ENCODE measurements at regions not wholly inside any gene's neighbourhood (a gene's known extent, or its start where the extent isn't known, plus 50 kb on each side); places are given as distances from the start of the nearest gene placed in this dataset.

DNA sequence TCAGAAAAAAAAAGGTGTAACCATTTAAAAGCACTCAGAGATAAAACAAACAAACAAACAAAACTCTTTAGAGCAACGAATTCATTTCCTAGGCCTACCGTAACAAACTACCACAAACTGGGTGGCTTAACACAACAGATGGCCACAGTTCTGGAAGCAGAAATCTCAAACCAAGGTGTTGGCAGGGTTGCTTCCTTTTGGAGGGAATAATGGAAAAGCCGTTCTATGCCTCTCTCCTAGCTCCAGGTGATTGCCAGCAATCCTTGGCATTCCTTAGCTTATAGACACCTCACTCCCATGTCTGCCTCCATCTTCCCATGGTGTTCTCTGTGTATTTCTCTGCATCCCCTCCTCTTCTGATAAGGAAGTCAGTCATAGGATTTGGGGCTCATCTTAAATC, 200.4 kb downstream of the RAB38 start:
- Histone ChIP-seq H3K36me3 (no peaks in the 10 kb centered on the region), H3K27ac (no peak overlapping the region), H3K9me3 (no peaks in the 10 kb centered on the region), H3K27me3 (no peaks in the 10 kb centered on the region), H3K4me1 (no peaks in the 10 kb centered on the region), H3K4me3 (no peak overlapping the region)
- intact Hi-C loops (cut with DNase I), result no loop called here
- TF ChIP-seq POLR2A (IDR thresholded peaks at IDR 0.05), result no peak
- TF ChIP-seq, protein P1, sequence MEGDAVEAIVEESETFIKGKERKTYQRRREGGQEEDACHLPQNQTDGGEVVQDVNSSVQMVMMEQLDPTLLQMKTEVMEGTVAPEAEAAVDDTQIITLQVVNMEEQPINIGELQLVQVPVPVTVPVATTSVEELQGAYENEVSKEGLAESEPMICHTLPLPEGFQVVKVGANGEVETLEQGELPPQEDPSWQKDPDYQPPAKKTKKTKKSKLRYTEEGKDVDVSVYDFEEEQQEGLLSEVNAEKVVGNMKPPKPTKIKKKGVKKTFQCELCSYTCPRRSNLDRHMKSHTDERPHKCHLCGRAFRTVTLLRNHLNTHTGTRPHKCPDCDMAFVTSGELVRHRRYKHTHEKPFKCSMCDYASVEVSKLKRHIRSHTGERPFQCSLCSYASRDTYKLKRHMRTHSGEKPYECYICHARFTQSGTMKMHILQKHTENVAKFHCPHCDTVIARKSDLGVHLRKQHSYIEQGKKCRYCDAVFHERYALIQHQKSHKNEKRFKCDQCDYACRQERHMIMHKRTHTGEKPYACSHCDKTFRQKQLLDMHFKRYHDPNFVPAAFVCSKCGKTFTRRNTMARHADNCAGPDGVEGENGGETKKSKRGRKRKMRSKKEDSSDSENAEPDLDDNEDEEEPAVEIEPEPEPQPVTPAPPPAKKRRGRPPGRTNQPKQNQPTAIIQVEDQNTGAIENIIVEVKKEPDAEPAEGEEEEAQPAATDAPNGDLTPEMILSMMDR (IDR thresholded peaks at IDR 0.05), result no peak
- no peak for TF ChIP-seq POLR2AphosphoS5 (IDR thresholded peaks at IDR 0.05; ENCODE audit: insufficient read depth in 1 of 2, low read depth in 1 of 2)
- no peak for DNase-seq (ENCODE audit: extremely low spot score in 2 of 2)

DNA sequence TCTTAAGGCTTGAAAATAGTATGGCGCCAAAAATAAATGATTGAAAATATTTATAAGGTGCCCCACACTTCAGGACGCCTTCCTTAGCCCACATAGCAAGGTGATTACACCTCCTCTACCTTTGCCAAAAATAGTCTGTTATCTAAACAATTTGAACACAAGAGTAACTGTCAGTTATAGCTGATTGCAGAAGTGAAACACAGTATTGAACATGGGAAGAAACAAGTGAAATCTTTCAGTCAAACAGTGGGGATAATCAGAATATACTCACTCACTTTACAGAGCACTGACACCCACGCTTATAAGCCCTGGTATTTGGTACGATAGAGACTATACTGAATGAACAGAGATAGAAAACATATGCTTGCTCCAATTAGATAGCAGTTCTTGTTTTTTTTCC, 203.1 kb downstream of the RAB38 start:
- H3K36me3 ChIP-seq, result no peaks in the 10 kb centered on the region
- H3K4me3 ChIP-seq, result no peak overlapping the region
- no peak for TF ChIP-seq POLR2AphosphoS5 (IDR thresholded peaks at IDR 0.05; ENCODE audit: insufficient read depth in 1 of 2, low read depth in 1 of 2)
- TF ChIP-seq, protein P1 (IDR thresholded peaks at IDR 0.05), result no peak
- H3K27ac ChIP-seq, result no peak overlapping the region
- H3K4me1 ChIP-seq, result no peaks in the 10 kb centered on the region
- no peaks in the 10 kb centered on the region for H3K27me3 ChIP-seq
- intact Hi-C loops (cut with DNase I), result no loop called here
- DNase-seq (ENCODE audit: extremely low spot score in 2 of 2), result no peak
- H3K9me3 ChIP-seq, result no peaks in the 10 kb centered on the region

DNA sequence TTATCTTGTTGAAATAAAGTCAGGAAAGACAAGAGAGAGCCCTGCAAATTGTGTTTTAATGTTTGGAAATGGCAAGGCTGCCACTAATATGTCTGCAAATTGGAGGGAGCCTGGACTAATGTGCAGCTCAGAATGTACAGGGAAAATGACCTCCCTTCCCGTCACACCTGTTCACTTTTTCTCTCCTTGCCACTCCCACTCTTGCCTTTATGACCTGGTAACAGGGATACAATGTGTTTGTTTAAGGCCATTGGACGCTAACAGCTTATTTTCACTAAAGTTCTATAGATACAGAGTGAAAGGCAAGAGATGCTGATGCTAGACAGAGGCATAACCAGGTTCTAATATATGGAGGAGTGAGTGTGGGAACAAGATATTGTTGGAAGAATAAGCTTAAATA, 203.9 kb downstream of the RAB38 start:
- Histone ChIP-seq H3K27me3 (no peaks in the 10 kb centered on the region), H3K9me3 (no peaks in the 10 kb centered on the region), H3K36me3 (no peaks in the 10 kb centered on the region), H3K27ac (no peak overlapping the region), H3K4me3 (no peak overlapping the region), H3K4me1 (no peaks in the 10 kb centered on the region)
- TF ChIP-seq, protein P1 (IDR thresholded peaks at IDR 0.05), result no peak
- TF ChIP-seq POLR2AphosphoS5 (IDR thresholded peaks at IDR 0.05; ENCODE audit: insufficient read depth in 1 of 2, low read depth in 1 of 2) (no peak), POLR2A (IDR thresholded peaks at IDR 0.05) (no peak)
- intact Hi-C loops (cut with DNase I), result no loop called here
- DNase-seq (ENCODE audit: extremely low spot score in 2 of 2), result no peak

DNA sequence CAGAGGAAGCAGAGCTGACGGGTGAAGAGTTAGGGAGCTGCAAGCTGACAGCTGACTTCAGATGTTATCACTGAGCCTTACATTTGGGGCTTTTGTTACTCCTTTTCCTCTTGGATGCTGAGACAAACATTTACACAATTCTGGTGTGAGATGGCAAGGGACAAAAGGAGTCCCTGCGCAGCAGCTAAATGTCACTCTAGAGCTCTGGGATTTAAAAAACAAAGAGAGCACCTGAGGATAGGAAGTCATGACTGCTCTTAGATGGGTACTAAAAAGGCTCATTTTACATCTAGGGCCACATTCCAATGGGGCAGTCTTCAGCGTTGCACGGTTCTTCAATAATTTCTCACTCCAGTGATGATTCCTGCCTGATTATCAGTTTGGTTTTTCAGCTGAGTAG, 204.5 kb downstream of the RAB38 start:
- Histone ChIP-seq H3K4me3 (no peak overlapping the region), H3K27me3 (no peaks in the 10 kb centered on the region), H3K27ac (no peak overlapping the region), H3K36me3 (no peaks in the 10 kb centered on the region), H3K9me3 (no peaks in the 10 kb centered on the region), H3K4me1 (no peaks in the 10 kb centered on the region)
- intact Hi-C loops (cut with DNase I), result no loop called here
- DNase-seq (ENCODE audit: extremely low spot score in 2 of 2), result no peak
- TF ChIP-seq POLR2AphosphoS5 (IDR thresholded peaks at IDR 0.05; ENCODE audit: insufficient read depth in 1 of 2, low read depth in 1 of 2) (no peak), POLR2A (IDR thresholded peaks at IDR 0.05) (no peak)
- TF ChIP-seq, protein P1 (IDR thresholded peaks at IDR 0.05), result no peak

DNA sequence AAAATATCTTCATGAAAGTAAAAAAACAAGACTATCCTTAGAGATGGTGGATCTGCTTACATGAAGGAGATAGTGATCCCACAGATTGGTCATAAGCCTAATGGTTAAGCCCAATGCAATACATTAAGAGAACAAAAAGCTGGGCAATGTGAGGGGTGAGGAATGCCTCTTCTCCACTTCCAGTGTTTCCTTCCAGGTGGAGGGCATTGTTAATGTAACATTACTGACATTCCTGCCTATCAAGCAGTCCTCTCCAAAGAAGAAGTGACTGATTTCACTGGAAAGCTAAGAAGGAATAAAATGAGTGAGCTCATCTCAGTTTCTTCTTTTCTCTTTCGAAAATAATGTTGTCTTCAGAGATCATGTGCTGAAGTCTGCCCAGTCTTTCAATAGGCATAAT, 207.8 kb downstream of the RAB38 start:
- no peaks in the 10 kb centered on the region for H3K9me3 ChIP-seq
- no peaks in the 10 kb centered on the region for H3K4me1 ChIP-seq
- no peak overlapping the region for H3K4me3 ChIP-seq
- no peak for DNase-seq (ENCODE audit: extremely low spot score in 2 of 2)
- H3K27me3 ChIP-seq, result no peaks in the 10 kb centered on the region
- intact Hi-C loops (cut with DNase I), result no loop called here
- H3K36me3 ChIP-seq, result no peaks in the 10 kb centered on the region
- TF ChIP-seq POLR2A (IDR thresholded peaks at IDR 0.05), result no peak
- TF ChIP-seq, protein P1 (IDR thresholded peaks at IDR 0.05), result no peak
- no peak for TF ChIP-seq POLR2AphosphoS5 (IDR thresholded peaks at IDR 0.05; ENCODE audit: insufficient read depth in 1 of 2, low read depth in 1 of 2)
- no peak overlapping the region for H3K27ac ChIP-seq

Data from vagina (tissue), 2 donors.